Naive thymus-derived CD4-positive, alpha-beta T cell (primary cell): ENCODE measurements at regions not wholly inside any gene's neighbourhood (a gene's known extent, or its start where the extent isn't known, plus 50 kb on each side); places are given as distances from the start of the nearest gene placed in this dataset.

Source experiments
- ATAC-seq: fragments of 150-1000 bp; cut with Tn5 transposase; 2 replicates; pipeline ENCODE4 v1.10.0; 2021; ENCODE audit warnings: mild to moderate bottlenecking, moderate library complexity
- CTCF ChIA-PET: fragments of 350-600 bp; sonication (Branson Sonifier 250); formaldehyde crosslinking; loops from one replicate; lab custom pipeline; 2021; ENCODE audit warnings: antibody characterized with exemption; lab: Charles Lee
- POLR2A ChIA-PET: fragments of 350-600 bp; sonication (Branson Sonifier 250); formaldehyde crosslinking; loops from one replicate; lab custom pipeline; 2021; ENCODE audit warnings: antibody characterized with exemption, inconsistent platforms; lab: Charles Lee
- DNase-seq, 9 donors: peaks; one replicate each; pipeline versions ENCODE4 v3.0.0 to v3.0.0-alpha.2; 2020 to 2022; ENCODE audit warnings: mixed read lengths in 1 of 9
- H3K27ac ChIP-seq: one replicate; pipeline ENCODE4 v1.7.0; 2013; ENCODE audit warnings: mild to moderate bottlenecking, low read depth, low read length, moderate library complexity
- H3K27me3 ChIP-seq, 2 donors: one replicate each; pipeline ENCODE4 v1.7.0; 2013; ENCODE audit warnings: low read length in 2 of 2, mild to moderate bottlenecking in 2 of 2, moderate library complexity in 2 of 2; ENCODE audit not compliant: control insufficient read depth in 2 of 2, insufficient read depth in 2 of 2
- H3K36me3 ChIP-seq, 3 experiments: 1 replicate in 2 of 3; 2 replicates in 1 of 3; pipeline ENCODE4 v1.7.0; 2013; ENCODE audit warnings: low read length in 3 of 3, mild to moderate bottlenecking in 3 of 3, moderate library complexity in 1 of 3; ENCODE audit not compliant: insufficient read depth in 3 of 3, control insufficient read depth in 2 of 3
- H3K4me1 ChIP-seq, 2 donors: one replicate each; pipeline ENCODE4 v1.7.0; 2013; ENCODE audit warnings: low read length in 2 of 2, mild to moderate bottlenecking in 2 of 2, moderate library complexity in 1 of 2; ENCODE audit not compliant: control insufficient read depth in 2 of 2, insufficient read depth in 2 of 2
- H3K4me3 ChIP-seq: 2 replicates; pipeline ENCODE4 v1.7.0; 2013; ENCODE audit warnings: mild to moderate bottlenecking, low read length
- H3K9me3 ChIP-seq, 3 experiments: 1 replicate in 2 of 3; 2 replicates in 1 of 3; pipeline ENCODE4 v1.7.0; 2013; ENCODE audit warnings: low read length in 3 of 3; ENCODE audit not compliant: control insufficient read depth in 2 of 3
- H3K27ac Mint-ChIP-seq, 9 donors: one replicate each; pipeline ENCODE4 v1.8.0; 2020 to 2022; ENCODE audit warnings: mixed read lengths in 9 of 9, mild to moderate bottlenecking in 8 of 9, moderate library complexity in 5 of 9, inconsistent platforms in 2 of 9
- H3K27me3 Mint-ChIP-seq, 5 donors: one replicate each; pipeline ENCODE4 v1.8.0; 2021 to 2022; ENCODE audit warnings: mixed read lengths in 5 of 5, mild to moderate bottlenecking in 1 of 5
- H3K36me3 Mint-ChIP-seq, 5 donors: one replicate each; pipeline ENCODE4 v1.8.0; 2020 to 2022; ENCODE audit warnings: mixed read lengths in 5 of 5, mild to moderate bottlenecking in 3 of 5, inconsistent platforms in 1 of 5
- H3K4me1 Mint-ChIP-seq, 7 donors: one replicate each; pipeline ENCODE4 v1.8.0; 2020 to 2022; ENCODE audit warnings: mixed read lengths in 7 of 7, mild to moderate bottlenecking in 3 of 7, inconsistent platforms in 1 of 7
- H3K4me3 Mint-ChIP-seq, 10 donors: one replicate each; pipeline ENCODE4 v1.8.0; 2020 to 2022; ENCODE audit warnings: mild to moderate bottlenecking in 10 of 10, mixed read lengths in 10 of 10, moderate library complexity in 6 of 10, inconsistent platforms in 2 of 10
- H3K9me3 Mint-ChIP-seq, 11 donors: one replicate each; pipeline ENCODE4 v1.8.0; 2020 to 2022; ENCODE audit warnings: mixed read lengths in 11 of 11, mild to moderate bottlenecking in 4 of 11, inconsistent platforms in 1 of 11, moderate library complexity in 1 of 11
- intact Hi-C, 2 donors: fragments of 100-400 bp; cut with micrococcal nuclease; formaldehyde crosslinking; loops; one replicate each; pipeline ENCODE4 v1.15.1; 2023

- POLR2A ChIA-PET, result interaction anchor here (0.6 to 2.7 kb wide), 24 partner anchors 9 to 301 kb away, joined by 3 to 14 read pairs (median 4); no protein-coding TSS in a partner anchor
- Mint-ChIP-seq H3K36me3 (peaks cover 3 to 38% (median 11%) of the 10 kb centered on the region in 5 donors), H3K27me3 (peaks cover 0 to 5% (median 0%) of the 10 kb centered on the region in 5 donors), H3K9me3 (peaks cover 3 to 29% (median 20%) of the 10 kb centered on the region in 11 donors), H3K4me1 (peaks cover 23 to 61% (median 46%) of the 10 kb centered on the region in 7 donors), H3K27ac (peak overlapping the region; percentile 89 to 98 (median 96)), H3K4me3 (peak overlapping the region; percentile 61 to 90 (median 78))
- Histone ChIP-seq H3K4me3 (peak overlapping the region; percentile 30), H3K4me1 (peaks cover 21 to 30% of the 10 kb centered on the region in 2 donors), H3K36me3 (no peaks in the 10 kb centered on the region), H3K27ac (peak overlapping the region; percentile 59), H3K9me3 (peaks cover 0 to 18% (median 15%) of the 10 kb centered on the region in 3 experiments), H3K27me3 (no peaks in the 10 kb centered on the region)
- DNase-seq (peak in 7 of 9 donors; percentile 37 to 85 (median 76)), ATAC-seq (peak; percentile 81)
- intact Hi-C loops, result loop anchor here (1.0 to 5.0 kb wide), 5 partner anchors 19 to 356 kb away; no protein-coding TSS in a partner anchor
- CTCF ChIA-PET, result interaction anchor here (0.6 to 1.9 kb wide), 6 partner anchors 10 to 143 kb away, joined by 3 to 5 read pairs (median 4); no protein-coding TSS in a partner anchor
These were observed 134.7 kb downstream of the DNAJB6 start for GRCh38 chr7:157471259-157472125.

- ChIA-PET POLR2A (interaction anchor here (0.9 to 3.8 kb wide), 15 partner anchors 10 to 402 kb away, joined by 3 to 20 read pairs (median 5); no protein-coding TSS in a partner anchor), CTCF (interaction anchor here (0.6 to 1.9 kb wide), 5 partner anchors 21 to 142 kb away, joined by 3 to 5 read pairs (median 4); no protein-coding TSS in a partner anchor)
These were observed 135.7 kb downstream of the DNAJB6 start for GRCh38 chr7:157472311-157473050.

GRCh38 chr7:157473051-157473569 is 136.3 kb downstream of the DNAJB6 start:
- ATAC-seq (no peak), DNase-seq (no peak)
- CTCF ChIA-PET, result interaction anchor here (1.9 kb wide), 1 partner anchor 29 kb away, joined by 4 read pairs; no protein-coding TSS in a partner anchor
- intact Hi-C loops, result loop anchor here (5.0 kb wide), 2 partner anchors 139 to 354 kb away; no protein-coding TSS in a partner anchor
- Mint-ChIP-seq H3K27ac (peak overlapping the region; percentile 82 to 98 (median 95)), H3K4me3 (peak overlapping the region in 9 of 10 donors; percentile 44 to 82 (median 53)), H3K4me1 (peaks cover 28 to 73% (median 52%) of the 10 kb centered on the region in 7 donors), H3K9me3 (peaks cover 3 to 29% (median 20%) of the 10 kb centered on the region in 11 donors), H3K27me3 (no peaks in the 10 kb centered on the region), H3K36me3 (peaks cover 3 to 42% (median 11%) of the 10 kb centered on the region in 5 donors)
- peaks cover 21 to 37% of the 10 kb centered on the region in 2 donors for H3K4me1 ChIP-seq
- peaks cover 0 to 18% (median 15%) of the 10 kb centered on the region in 3 experiments for H3K9me3 ChIP-seq
- no peaks in the 10 kb centered on the region for H3K27me3 ChIP-seq
- peak overlapping the region; percentile 59 for H3K27ac ChIP-seq
- no peak overlapping the region for H3K4me3 ChIP-seq
- POLR2A ChIA-PET, result interaction anchor here (0.9 to 3.8 kb wide), 5 partner anchors 13 to 402 kb away, joined by 3 to 20 read pairs (median 6); no protein-coding TSS in a partner anchor
- no peaks in the 10 kb centered on the region for H3K36me3 ChIP-seq

More at GRCh38 chr7:157472311-157473050, 135.7 kb downstream of the DNAJB6 start:
- peaks cover 25 to 66% (median 49%) of the 10 kb centered on the region in 7 donors for H3K4me1 Mint-ChIP-seq
- peaks cover 21 to 32% of the 10 kb centered on the region in 2 donors for H3K4me1 ChIP-seq
- no peaks in the 10 kb centered on the region for H3K36me3 ChIP-seq
- H3K27ac Mint-ChIP-seq, result peak overlapping the region; percentile 89 to 98 (median 96)
- peaks cover 0 to 18% (median 15%) of the 10 kb centered on the region in 3 experiments for H3K9me3 ChIP-seq
- peak overlapping the region in 9 of 10 donors; percentile 49 to 90 (median 75) for H3K4me3 Mint-ChIP-seq
- no peak for DNase-seq
- intact Hi-C loops, result loop anchor here (5.0 kb wide), 2 partner anchors 140 to 355 kb away; no protein-coding TSS in a partner anchor
- no peak for ATAC-seq
- H3K36me3 Mint-ChIP-seq, result peaks cover 3 to 40% (median 11%) of the 10 kb centered on the region in 5 donors
- no peaks in the 10 kb centered on the region for H3K27me3 ChIP-seq
- H3K4me3 ChIP-seq, result peak overlapping the region; percentile 30
- H3K27me3 Mint-ChIP-seq, result no peaks in the 10 kb centered on the region
- H3K27ac ChIP-seq, result peak overlapping the region; percentile 59
- peaks cover 3 to 29% (median 20%) of the 10 kb centered on the region in 11 donors for H3K9me3 Mint-ChIP-seq

- H3K4me1 Mint-ChIP-seq, result peaks cover 41 to 85% (median 63%) of the 10 kb centered on the region in 7 donors
These were observed 137.9 kb downstream of the DNAJB6 start for GRCh38 chr7:157474685-157475084.

GRCh38 chr7:157475095-157475494 is 138.3 kb downstream of the DNAJB6 start:
- intact Hi-C loops, result no loop called here
- H3K4me3 ChIP-seq, result no peak overlapping the region
- no peaks in the 10 kb centered on the region for H3K27me3 ChIP-seq
- H3K27ac ChIP-seq, result no peak overlapping the region
- H3K27me3 Mint-ChIP-seq, result no peaks in the 10 kb centered on the region
- ChIA-PET CTCF (interaction anchor here (1.3 kb wide), 1 partner anchor 138 kb away, joined by 3 read pairs; no protein-coding TSS in a partner anchor), POLR2A (interaction anchor here (1.7 to 3.8 kb wide), 2 partner anchors 9 to 15 kb away, joined by 6 to 20 read pairs; no protein-coding TSS in a partner anchor)
- H3K36me3 ChIP-seq, result no peaks in the 10 kb centered on the region
- no peak for DNase-seq
- H3K4me3 Mint-ChIP-seq, result peak overlapping the region in 5 of 10 donors; percentile 17 to 59 (median 43)
- H3K27ac Mint-ChIP-seq, result peak overlapping the region; percentile 3 to 97 (median 76)
- H3K9me3 Mint-ChIP-seq, result peaks cover 3 to 29% (median 20%) of the 10 kb centered on the region in 11 donors
- H3K9me3 ChIP-seq, result peaks cover 0 to 18% (median 15%) of the 10 kb centered on the region in 3 experiments
- no peak for ATAC-seq
- peaks cover 3 to 46% (median 11%) of the 10 kb centered on the region in 5 donors for H3K36me3 Mint-ChIP-seq
- peaks cover 41 to 82% (median 63%) of the 10 kb centered on the region in 7 donors for H3K4me1 Mint-ChIP-seq
- peaks cover 21 to 44% of the 10 kb centered on the region in 2 donors for H3K4me1 ChIP-seq

More at GRCh38 chr7:157474685-157475084, 137.9 kb downstream of the DNAJB6 start:
- Histone ChIP-seq H3K4me1 (peaks cover 21 to 44% of the 10 kb centered on the region in 2 donors), H3K9me3 (peaks cover 0 to 18% (median 15%) of the 10 kb centered on the region in 3 experiments), H3K27me3 (no peaks in the 10 kb centered on the region), H3K4me3 (no peak overlapping the region), H3K36me3 (no peaks in the 10 kb centered on the region), H3K27ac (no peak overlapping the region)
- Mint-ChIP-seq H3K36me3 (peaks cover 3 to 46% (median 11%) of the 10 kb centered on the region in 5 donors), H3K9me3 (peaks cover 3 to 29% (median 20%) of the 10 kb centered on the region in 11 donors), H3K27me3 (no peaks in the 10 kb centered on the region), H3K4me3 (peak overlapping the region in 5 of 10 donors; percentile 17 to 44 (median 36)), H3K27ac (peak overlapping the region in 8 of 9 donors; percentile 3 to 97 (median 76))
- ChIA-PET CTCF (interaction anchor here (0.6 to 1.3 kb wide), 3 partner anchors 11 to 138 kb away, joined by 3 read pairs; no protein-coding TSS in a partner anchor), POLR2A (interaction anchor here (1.7 to 3.8 kb wide), 3 partner anchors 9 to 28 kb away, joined by 6 to 20 read pairs (median 6); no protein-coding TSS in a partner anchor)
- ATAC-seq, result no peak
- intact Hi-C loops, result loop anchor here (5.0 kb wide), 2 partner anchors 138 to 353 kb away; no protein-coding TSS in a partner anchor
- DNase-seq, result no peak
